ENCODE measurements at regions not wholly inside any gene's neighbourhood (a gene's known extent, or its start where the extent isn't known, plus 50 kb on each side); places are given as distances from the start of the nearest gene placed in this dataset.

DNA sequence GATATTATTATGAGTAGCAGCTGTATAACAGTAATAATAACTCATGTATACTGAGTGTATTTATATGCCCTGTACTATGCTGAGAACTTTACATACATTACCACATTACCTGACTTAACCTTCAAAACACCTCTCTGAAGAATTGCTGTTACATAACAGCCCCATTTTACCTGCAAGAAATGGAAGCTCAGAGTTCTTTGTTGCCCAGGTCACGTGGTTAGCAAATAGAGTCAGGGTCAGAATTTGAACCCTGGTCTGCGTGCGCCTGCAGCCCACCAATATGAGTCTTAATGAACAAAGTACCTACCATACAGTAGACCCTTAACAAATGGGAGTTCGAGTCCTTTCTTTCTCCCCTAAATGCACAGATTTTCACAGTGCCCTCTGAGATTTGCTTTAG, 101.9 kb downstream of the MCFD2 start:
- DNase-seq (ENCODE audit: low read depth in 2 of 2), result no peak

DNA sequence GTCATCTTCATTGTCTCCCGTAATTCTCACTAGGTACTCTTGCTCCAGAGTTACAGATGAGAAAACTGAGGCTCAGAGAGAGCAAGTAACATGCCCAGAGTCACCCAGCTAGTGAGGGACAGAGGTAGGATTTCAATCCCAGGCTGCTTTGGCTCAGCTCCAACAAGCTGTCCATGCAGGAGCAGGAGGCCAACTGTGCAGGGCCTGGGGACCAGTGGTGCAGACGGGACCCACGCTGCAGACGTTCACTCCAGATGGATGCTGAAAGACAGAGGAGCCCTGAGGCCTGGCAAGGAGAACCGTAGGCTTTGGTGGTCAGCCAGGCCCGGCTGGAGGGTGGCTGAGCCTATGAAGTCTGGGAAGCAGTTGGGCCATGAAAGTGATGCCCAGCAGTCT, 102.6 kb downstream of the MCFD2 start:
- DNase-seq (ENCODE audit: low read depth in 2 of 2), result peak in 1 of 2 donors; percentile 48

Measured in dermis microvascular lymphatic vessel endothelial cell (primary cell).